AG04450 (cell line): ENCODE measurements at regions not wholly inside any gene's neighbourhood (a gene's known extent, or its start where the extent isn't known, plus 50 kb on each side); places are given as distances from the start of the nearest gene placed in this dataset.
A peak's percentile ranks its signal among the peaks of the same experiment; 100 is the strongest.

Experiments
- CTCF ChIA-PET: fragments of 300-600, 350-600 bp; formaldehyde crosslinking; extraction: SDS; loops from one replicate; lab custom pipeline; 2022; ENCODE audit warnings: antibody characterized with exemption, inconsistent platforms; lab: Charles Lee
- POLR2A ChIA-PET: fragments of 350-600 bp; formaldehyde crosslinking; extraction: SDS; loops from one replicate; lab custom pipeline; 2021; ENCODE audit warnings: antibody characterized with exemption, inconsistent platforms; lab: Yijun Ruan, JAX
- DNase-seq: peaks from one replicate; pipeline ENCODE4 v3.0.0-alpha.2; 2011; ENCODE audit warnings: low read depth, low spot score
- H3K27ac ChIP-seq: one replicate; pipeline ENCODE4 v1.5.1; 2012; ENCODE audit warnings: low read depth, low read length, control low read depth
- H3K27me3 ChIP-seq: one replicate; pipeline ENCODE4 v1.6.0; 2012; ENCODE audit warnings: low read length; ENCODE audit not compliant: control insufficient read depth, insufficient read depth
- H3K4me3 ChIP-seq: 2 replicates; pipeline ENCODE4 v1.5.1; 2011; ENCODE audit warnings: mild to moderate bottlenecking, low read depth, low read length, control low read depth
- H3K9me3 ChIP-seq: 2 replicates; pipeline ENCODE4 v1.5.1; 2012; ENCODE audit warnings: low read length; ENCODE audit not compliant: control insufficient read depth, insufficient read depth
- TF ChIP-seq, protein P1 (sequence below): IDR thresholded peaks from 2 replicates; pipeline ENCODE4 v1.5.1; 2011; ENCODE audit warnings: low read depth, low read length, control low read depth, inconsistent platforms

DNA sequence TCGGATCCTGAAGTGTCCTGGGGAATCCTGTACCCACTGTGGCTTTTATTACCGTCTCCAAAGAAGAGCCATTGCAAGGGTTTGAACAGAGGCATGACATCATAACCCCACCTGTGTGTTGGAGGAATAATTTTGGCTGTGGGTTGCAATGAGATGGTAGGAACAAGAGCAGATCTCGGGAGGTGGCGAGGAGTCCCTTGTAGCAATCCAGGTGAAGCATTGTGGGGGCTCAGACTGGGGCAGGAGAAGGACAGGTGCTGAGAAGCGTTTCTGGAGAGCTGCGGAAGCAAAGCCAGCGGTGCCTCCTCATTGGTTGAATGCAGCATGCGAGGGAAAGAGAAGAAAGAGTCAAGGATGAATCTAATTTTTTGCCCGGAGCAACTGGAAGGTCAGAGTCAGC, 382.4 kb downstream of the EFNB2 start:
- H3K4me3 ChIP-seq: no peak overlapping the region
- no peaks in the 10 kb centered on the region for H3K27me3 ChIP-seq
- ChIA-PET POLR2A (no interaction called here), CTCF (no interaction called here)
- TF ChIP-seq, protein P1, sequence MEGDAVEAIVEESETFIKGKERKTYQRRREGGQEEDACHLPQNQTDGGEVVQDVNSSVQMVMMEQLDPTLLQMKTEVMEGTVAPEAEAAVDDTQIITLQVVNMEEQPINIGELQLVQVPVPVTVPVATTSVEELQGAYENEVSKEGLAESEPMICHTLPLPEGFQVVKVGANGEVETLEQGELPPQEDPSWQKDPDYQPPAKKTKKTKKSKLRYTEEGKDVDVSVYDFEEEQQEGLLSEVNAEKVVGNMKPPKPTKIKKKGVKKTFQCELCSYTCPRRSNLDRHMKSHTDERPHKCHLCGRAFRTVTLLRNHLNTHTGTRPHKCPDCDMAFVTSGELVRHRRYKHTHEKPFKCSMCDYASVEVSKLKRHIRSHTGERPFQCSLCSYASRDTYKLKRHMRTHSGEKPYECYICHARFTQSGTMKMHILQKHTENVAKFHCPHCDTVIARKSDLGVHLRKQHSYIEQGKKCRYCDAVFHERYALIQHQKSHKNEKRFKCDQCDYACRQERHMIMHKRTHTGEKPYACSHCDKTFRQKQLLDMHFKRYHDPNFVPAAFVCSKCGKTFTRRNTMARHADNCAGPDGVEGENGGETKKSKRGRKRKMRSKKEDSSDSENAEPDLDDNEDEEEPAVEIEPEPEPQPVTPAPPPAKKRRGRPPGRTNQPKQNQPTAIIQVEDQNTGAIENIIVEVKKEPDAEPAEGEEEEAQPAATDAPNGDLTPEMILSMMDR: no peak
- no peak overlapping the region for H3K27ac ChIP-seq
- DNase-seq: no peak
- no peaks in the 10 kb centered on the region for H3K9me3 ChIP-seq

- CTCF ChIA-PET: no interaction called here
These were observed 383.4 kb downstream of the EFNB2 start for GRCh38 chr13:106152047-106152446.

GRCh38 chr13:106151056-106151699, 384.3 kb downstream of the EFNB2 start:
- TF ChIP-seq, protein P1: no peak
- Histone ChIP-seq H3K9me3 (no peaks in the 10 kb centered on the region), H3K27ac (peak overlapping the region; percentile 69), H3K4me3 (no peak overlapping the region), H3K27me3 (no peaks in the 10 kb centered on the region)
- ChIA-PET CTCF (no interaction called here), POLR2A (interaction anchor here (1.1 kb wide), 1 partner anchor 10 kb away, joined by 3 read pairs; no protein-coding TSS in a partner anchor)
- peak; percentile 59 for DNase-seq

More at GRCh38 chr13:106152047-106152446, 383.4 kb downstream of the EFNB2 start:
- no peak for DNase-seq
- TF ChIP-seq, protein P1: no peak
- H3K27me3 ChIP-seq: no peaks in the 10 kb centered on the region
- no peaks in the 10 kb centered on the region for H3K9me3 ChIP-seq
- no peak overlapping the region for H3K4me3 ChIP-seq
- H3K27ac ChIP-seq: peak overlapping the region; percentile 40
- POLR2A ChIA-PET: interaction anchor here (1.1 kb wide), 1 partner anchor 9 kb away, joined by 3 read pairs; no protein-coding TSS in a partner anchor

DNA sequence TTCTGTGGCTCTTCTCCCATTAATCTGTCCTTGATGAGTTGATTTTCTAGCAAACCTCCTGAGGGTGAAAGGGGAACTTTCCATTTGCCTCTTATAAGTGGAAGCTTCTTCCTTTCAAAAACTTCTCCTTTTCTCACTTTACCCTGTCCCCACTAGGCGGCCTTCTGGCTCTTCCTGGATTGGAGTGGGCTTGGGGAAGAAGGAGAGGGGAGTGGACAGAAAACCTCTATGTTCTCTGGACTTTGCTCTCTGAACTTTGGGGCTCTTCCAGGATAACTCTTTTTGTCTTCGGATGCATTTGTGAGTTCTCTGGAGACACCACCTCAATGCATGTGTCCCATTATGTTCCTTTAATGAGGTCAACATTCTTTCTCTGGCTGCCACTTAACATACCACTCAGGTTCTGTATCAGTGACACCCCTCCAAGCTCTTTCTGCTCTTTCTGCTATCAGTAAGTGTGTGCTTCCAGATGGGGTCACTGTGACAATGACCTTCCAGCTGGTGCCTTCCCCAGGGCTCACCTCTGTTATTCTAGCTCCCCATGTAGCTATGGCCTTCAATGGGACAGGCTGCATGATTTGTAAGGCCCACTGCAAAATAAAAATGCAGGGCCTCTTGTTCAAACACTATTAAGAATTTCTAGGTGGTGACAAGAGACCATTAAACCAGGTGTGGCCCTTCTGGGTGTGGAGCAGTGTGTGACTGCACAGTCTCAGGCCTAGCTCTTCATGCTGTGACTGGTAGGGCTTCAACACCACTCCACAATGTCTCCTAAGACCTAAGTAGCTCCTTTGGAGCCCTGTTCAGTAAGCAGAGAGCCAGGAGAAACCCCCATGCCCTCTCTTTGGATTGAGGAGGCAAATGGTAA, 389.2 kb downstream of the EFNB2 start:
- H3K27ac ChIP-seq: no peak overlapping the region
- POLR2A ChIA-PET: no interaction called here
- CTCF ChIA-PET: no interaction called here
- H3K4me3 ChIP-seq: no peak overlapping the region
- TF ChIP-seq, protein P1: no peak
- DNase-seq: no peak
- no peaks in the 10 kb centered on the region for H3K27me3 ChIP-seq
- H3K9me3 ChIP-seq: no peaks in the 10 kb centered on the region

- H3K4me3 ChIP-seq: no peak overlapping the region
- CTCF ChIA-PET: no interaction called here
- H3K27ac ChIP-seq: no peak overlapping the region
- H3K27me3 ChIP-seq: no peaks in the 10 kb centered on the region
- no peaks in the 10 kb centered on the region for H3K9me3 ChIP-seq
- TF ChIP-seq, protein P1: no peak
- POLR2A ChIA-PET: no interaction called here
- DNase-seq: no peak
These were observed 390.4 kb downstream of the EFNB2 start for GRCh38 chr13:106145070-106145469.
